GM21619 (cell line): ENCODE measurements at regions not wholly inside any gene's neighbourhood (a gene's known extent, or its start where the extent isn't known, plus 50 kb on each side); places are given as distances from the start of the nearest gene placed in this dataset.
"Not testable (repeated sequence)": the region's sequence is repeated elsewhere in the genome, so short reads cannot be mapped to it uniquely, and the experiment has no call there.

ENCODE experiments used
- ATAC-seq: cut with Tn5 transposase; IDR thresholded peaks from one replicate; pipeline ENCODE4 v1.9.1; 2021; ENCODE audit not compliant: unreplicated experiment

GRCh38 chr5:166287866-166288265, 2003.6 kb upstream of the WWC1 start:
- ATAC-seq: no peak

DNA sequence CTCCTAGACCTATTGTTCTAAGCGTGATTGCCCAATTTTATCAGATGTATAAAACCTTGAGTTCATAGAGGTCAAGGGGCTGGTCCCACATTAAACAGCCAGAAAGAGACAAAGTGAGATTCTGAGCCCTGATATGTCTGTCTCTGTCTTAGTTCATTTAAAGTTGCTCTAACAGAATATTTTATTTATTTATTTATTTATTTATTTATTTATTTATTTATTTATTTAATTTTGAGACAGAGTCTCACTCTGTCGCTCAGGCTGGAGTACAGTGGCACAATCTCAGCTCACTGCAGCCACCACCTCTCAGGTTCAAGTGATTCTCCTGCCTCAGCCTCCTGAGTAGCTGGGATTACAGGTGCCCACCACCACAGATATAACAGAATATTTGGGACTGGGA, 1999.6 kb upstream of the WWC1 start:
- not testable (repeated sequence) for ATAC-seq

GRCh38 chr5:166293892-166294291, 1997.6 kb upstream of the WWC1 start:
- ATAC-seq: no peak

DNA sequence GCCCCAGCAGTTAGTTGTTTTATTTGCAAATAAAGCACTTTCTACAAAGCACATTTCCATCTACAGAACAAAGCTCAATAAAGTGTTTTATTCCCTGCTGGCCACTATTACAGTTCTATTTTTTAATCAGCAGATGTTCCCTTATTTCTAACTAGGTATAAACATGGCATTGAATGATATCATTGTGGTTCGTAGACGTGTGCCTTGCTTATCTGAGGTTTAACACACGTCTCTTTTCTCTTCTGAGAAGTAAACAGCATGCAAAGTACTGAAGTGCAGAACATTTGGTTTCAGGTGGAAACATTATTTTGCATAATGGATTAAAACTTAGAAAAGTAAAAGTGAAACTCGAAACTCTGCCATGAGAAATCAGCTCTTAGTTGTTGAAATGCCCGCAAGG, 1989.3 kb upstream of the WWC1 start:
- no peak for ATAC-seq

DNA sequence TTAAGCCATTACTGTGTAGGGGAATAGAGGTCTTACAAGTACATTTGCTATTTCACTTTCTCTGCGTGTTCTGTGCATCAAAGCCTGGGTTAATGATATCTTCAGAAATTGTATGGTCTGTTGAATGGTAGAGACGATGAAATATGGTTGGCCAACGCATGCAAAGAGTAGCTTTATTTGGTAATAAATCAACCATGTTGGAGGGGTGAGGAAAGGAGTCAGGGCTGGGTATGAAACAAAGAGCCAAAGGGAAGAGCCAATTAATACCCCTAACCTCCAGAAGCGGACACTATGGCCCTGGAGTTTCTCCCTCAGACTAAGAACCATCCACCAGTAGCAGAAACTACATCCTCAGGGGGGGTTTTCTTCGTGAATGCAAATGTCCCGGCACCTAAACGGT, 1974.0 kb upstream of the WWC1 start:
- no peak for ATAC-seq

DNA sequence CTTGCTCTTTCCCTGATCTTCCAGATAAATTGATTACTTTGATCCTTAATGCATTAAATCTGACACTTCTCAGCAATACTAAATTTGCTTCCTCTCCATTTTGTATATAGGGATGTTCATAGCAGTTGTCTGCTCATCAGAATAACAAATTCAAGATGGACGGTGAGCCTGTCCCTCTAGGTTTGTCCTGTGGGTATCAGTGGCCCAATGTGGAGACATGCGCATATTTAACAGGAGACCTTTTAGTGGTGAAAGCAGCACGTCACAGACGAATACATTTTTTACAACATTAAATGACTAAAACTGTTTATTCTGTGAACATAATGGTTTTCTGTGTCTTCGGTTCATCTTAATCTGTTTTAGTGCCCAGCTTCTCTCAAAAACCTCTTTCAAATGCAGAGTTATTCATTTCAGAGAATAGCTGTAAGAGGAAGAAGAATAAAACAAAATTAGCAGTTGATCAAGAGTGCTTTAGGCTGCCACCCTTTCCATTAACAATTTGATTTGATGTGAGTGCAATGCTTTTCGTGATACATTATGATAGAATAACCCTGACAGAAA, 1970.4 kb upstream of the WWC1 start:
- no peak for ATAC-seq

- ATAC-seq: no peak
Measured at GRCh38 chr5:166324372-166324771, 1967.1 kb upstream of the WWC1 start.

DNA sequence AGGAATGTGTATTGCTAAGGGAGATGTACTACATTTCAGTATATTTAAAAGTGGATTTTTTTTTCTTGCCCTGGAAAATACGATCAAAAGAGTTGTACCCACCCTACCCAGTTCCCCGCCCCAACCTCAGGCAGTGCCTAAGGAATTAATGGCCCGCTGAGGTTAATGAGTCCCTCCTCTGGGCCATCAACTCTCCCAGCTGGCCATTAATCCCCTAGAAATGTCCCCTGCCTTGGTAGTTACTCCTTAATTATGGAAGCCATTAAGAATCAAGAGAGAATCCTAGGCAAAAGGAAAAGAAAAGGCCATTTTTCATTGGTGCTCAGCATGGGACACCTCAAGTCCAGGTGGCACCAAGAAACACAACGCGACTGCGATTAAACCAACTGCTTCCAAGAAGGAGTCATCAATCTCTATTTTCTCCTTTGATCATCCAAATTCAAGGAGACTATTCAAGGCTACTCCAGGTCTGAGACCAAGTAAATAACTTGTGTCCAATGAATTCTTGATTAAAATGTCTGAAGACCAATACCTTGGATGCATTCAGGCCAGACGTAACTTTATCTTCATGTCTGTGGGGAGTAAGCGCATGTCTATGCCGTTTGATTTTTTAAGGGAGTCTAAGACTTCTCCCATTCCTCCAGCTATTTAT, 1962.2 kb upstream of the WWC1 start:
- ATAC-seq: no peak

DNA sequence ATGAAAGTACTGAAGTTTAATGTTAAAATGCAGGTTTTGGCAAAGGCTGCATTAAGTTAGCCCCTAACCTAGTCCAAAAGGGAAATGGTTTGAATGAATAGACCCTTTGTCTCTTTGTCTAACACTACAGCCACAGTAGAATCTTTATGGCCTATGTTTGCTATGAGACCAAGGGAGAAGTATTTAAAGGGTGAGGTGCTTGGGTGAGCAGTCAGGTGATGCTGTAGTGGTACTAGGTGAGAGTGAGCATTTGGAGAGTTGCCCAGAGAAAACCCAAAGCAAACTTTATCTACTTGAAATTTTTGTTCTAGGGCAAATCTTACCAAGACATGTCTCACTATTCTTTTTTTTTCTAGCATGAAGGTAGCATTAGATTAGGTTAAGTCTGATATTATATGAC, 1961.4 kb upstream of the WWC1 start:
- no peak for ATAC-seq

GRCh38 chr5:166331521-166331920, 1959.9 kb upstream of the WWC1 start:
- ATAC-seq: no peak

DNA sequence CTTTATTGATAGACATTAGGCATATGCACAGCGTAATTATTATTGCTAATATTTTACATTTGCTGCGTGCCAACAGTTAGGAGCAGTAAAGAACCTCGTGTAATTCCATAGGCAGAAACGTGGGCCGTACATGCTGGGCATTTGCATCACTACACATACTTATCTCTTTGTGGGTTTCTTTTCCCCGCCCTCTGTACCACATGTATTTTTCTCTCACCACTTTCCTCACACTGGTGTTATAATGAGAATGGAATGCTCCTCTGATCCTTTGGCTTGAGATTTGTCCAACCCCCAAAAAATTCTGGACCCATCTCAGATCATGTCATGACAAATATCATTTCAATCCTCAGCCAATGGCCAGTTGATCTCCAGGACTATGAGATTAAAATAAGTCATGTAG, 1952.6 kb upstream of the WWC1 start:
- ATAC-seq: no peak

DNA sequence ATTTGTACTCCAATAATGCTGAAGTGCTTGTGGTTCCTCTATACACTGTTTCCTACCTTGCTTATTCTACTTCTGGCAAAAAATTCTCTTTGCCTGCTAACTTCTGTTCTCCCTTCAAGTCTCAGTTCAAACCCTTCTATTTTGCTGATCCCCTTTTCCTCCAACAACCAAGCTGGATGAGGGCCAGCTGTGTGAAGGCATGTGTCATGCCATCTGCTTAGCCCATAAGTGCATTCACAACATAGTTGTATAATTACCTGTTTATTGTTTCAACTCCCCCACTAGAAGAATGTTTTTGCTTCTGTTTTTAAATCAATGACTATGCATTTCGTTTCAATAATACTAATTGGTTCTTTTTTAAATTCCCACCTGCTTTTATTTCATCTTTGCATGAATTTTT, 1951.4 kb upstream of the WWC1 start:
- no peak for ATAC-seq

DNA sequence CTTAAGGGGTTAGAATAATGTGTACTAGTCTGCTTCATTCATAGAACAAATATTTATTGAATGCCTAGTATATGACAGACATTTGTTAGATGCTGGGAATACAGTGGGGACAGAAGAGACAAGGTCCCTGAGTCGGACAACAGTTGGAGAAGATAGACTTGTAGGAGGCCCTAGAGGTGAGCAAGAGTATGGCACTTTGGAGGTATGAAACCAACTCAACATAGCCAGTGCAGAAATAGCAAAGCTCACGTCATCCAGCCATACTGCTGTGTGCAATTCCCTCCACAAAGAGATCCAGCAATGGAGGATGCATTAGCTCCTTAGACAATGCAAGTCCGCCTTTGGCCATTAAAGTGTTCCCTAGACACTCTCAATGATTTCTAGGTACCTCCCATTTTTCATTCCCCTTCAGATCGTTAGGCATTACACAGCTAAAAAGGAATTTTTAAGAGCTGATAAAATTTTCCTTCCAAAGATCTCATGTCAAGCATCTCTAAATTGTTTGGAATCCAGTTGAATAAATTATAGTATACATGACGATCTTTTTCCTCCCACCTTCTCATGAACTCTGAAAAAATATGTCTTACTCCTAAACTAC, 1949.6 kb upstream of the WWC1 start:
- ATAC-seq: no peak

DNA sequence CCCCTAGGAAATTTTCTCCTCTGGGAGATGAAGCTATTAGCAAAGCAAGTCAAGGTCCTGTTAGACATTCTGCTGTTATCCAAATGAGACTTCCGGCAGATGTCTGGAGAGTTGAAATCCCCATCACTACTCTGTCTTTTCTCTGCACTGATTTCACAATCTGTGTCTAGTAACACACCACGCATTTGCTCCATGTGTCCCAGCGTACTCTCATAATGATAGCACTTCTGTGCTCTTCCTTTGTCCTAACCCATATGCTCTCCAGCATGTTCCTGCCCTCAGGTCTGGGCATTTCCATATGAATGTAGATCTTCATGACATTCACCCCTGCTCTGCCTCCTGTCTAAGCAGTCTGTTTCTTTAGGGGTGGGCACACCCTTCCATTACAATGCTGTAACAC, 1949.0 kb upstream of the WWC1 start:
- ATAC-seq: no peak

DNA sequence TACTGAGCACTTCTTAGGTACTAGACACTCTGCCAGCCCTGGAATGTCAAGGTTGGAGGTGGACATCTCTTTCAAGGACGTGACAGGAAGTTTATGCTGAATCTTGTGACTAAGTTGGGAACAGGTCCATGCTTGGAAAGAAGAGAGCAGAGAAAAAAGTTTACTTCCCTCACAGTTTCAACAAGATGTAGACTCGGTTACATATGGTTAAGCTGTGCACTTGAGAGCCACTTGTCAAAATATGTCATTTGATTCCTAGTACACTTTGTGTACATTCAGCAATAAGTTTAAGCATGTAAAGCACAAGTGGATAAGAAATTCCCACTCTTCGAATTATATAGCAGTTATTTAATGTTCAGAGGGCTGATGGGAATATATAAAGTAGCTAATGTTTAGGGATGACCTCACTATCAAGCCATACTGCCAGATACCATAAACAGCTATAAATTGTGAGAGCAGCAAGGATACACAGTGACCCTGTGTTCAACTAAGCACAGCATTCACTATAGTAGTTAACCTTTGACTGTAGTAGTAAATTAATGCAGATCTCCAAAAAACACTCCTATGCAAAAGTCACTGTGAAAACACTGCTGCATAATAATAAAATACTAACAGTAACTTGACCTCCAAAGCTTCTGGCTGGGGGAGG, 1944.6 kb upstream of the WWC1 start:
- ATAC-seq: no peak

DNA sequence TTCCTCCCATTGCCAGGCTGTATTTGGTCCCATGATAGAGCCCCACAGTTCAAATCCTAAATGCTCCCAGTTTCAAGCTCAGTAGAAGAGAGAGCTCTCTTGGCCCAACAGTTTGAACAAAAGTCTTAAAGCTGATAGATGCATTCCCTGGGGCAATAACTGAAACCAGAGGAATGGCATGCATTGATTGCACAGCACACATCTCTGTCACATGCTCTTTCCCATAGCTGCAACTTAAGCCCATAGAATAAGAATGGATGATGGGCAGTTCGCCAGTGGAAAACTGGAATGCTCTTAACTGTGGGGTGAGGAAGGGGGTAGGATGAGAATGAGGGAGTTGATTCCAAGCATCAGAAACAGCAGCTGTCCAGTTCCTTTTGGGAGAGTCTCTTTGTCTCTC, 1942.4 kb upstream of the WWC1 start:
- no peak for ATAC-seq

DNA sequence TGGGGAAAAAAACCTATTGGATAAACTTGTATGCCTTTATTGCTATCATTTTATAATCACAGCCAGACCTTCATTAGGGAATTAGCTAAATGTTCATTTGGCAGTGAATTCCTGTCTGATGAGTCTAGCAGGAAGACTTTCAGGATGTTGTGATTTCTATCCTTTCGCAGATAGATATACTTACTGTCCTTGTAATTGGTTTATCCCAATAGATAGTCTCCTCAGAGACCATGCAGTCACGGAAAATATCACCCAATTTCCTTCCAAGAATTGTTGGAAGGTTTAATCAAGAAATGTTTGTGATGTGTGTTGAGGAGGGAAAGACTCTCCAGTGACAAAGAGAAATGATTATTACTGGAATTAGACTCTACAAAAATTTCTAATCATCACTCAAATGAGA, 1937.9 kb upstream of the WWC1 start:
- no peak for ATAC-seq

GRCh38 chr5:166354332-166354731, 1937.1 kb upstream of the WWC1 start:
- no peak for ATAC-seq

DNA sequence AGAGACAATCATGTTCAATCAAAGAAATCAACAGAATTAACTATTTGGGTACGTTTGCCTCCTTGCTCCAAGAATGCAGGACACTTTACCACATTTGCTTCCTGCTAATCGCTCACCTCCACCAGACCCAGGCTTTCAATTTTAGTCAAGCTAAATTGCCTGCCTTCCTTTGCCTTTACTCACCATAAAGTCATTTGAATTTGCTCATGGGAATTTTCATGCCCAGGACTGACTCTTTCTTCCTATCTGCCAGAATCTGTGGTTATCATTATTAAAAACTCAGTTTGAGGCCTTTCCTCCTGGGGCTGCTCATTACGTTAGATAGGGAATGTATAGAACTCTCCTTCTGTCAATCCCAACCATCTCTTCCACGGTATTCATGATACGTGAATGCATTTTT, 1935.3 kb upstream of the WWC1 start:
- ATAC-seq: no peak

DNA sequence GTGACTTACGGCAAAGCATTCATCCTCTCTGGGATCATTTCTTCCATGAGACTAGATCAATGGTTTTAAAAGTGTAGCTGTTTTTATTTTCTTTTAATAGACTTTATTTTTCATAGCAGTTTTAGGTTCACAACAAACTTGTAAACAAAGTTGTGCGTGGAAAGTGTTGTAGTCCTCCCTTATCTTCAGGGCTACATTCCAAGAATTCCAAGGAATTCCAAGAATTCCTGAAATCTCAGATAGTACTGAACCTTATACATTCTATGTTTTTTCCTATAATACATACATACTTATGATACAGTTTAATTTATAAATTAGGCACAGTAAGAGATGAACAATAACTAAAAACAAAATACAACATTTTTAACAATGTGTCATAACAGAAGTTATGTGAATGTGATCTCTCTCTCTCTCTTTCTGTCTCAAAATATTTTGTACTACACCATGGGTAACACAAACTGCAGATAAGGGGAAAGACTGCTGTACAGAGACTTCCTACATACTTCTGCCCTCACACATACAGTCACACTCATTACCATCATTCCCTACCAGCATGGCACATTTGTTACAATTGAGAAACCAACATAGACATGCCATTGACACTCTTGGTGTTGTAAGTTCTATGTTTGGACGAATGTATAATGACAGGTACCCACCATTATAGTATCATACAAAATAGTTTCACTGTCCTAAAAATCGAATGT, 1933.2 kb upstream of the WWC1 start:
- no peak for ATAC-seq

GRCh38 chr5:166363087-166363760, 1928.2 kb upstream of the WWC1 start:
- ATAC-seq: no peak
